Osteoblast (primary cell): ENCODE measurements at regions not wholly inside any gene's neighbourhood (a gene's known extent, or its start where the extent isn't known, plus 50 kb on each side); places are given as distances from the start of the nearest gene placed in this dataset.
"Not testable (repeated sequence)": the region's sequence is repeated elsewhere in the genome, so short reads cannot be mapped to it uniquely, and the experiment has no call there.

Experiments used
- DNase-seq: peaks from one replicate; pipeline ENCODE4 v3.0.0; 2011; ENCODE audit warnings: low spot score, mixed read lengths; ENCODE audit not compliant: insufficient read length; ENCODE audit errors: missing footprints
- H2AFZ ChIP-seq: 2 replicates; pipeline ENCODE4 v1.6.0; 2011; ENCODE audit warnings: mild to moderate bottlenecking, low read length
- H3K27ac ChIP-seq: 2 replicates; pipeline ENCODE4 v1.5.1; 2011; ENCODE audit warnings: mild to moderate bottlenecking, low read depth, low read length, moderate library complexity
- H3K27me3 ChIP-seq: 2 replicates; pipeline ENCODE4 v1.6.0; 2012; ENCODE audit warnings: mild to moderate bottlenecking, control low read depth, inconsistent platforms, low read length, moderate library complexity; ENCODE audit not compliant: insufficient read depth
- H3K36me3 ChIP-seq: 2 replicates; pipeline ENCODE4 v1.5.1; 2011; ENCODE audit warnings: mild to moderate bottlenecking, low read length, control low read depth, moderate library complexity; ENCODE audit not compliant: insufficient read depth
- H3K4me1 ChIP-seq: 2 replicates; pipeline ENCODE4 v1.5.1; 2011; ENCODE audit warnings: mild to moderate bottlenecking, low read length, control low read depth, moderate library complexity; ENCODE audit not compliant: insufficient read depth
- H3K4me2 ChIP-seq: 2 replicates; pipeline ENCODE4 v1.6.0; 2011; ENCODE audit warnings: mild to moderate bottlenecking, low read length; ENCODE audit not compliant: insufficient read depth
- H3K4me3 ChIP-seq: fragments of 200-600 bp; sonication (generic); 3 replicates; pipeline ENCODE4 v1.5.1; 2012; ENCODE audit warnings: mild to moderate bottlenecking, low read length, inconsistent platforms; ENCODE audit not compliant: insufficient read depth
- H3K79me2 ChIP-seq: 2 replicates; pipeline ENCODE4 v1.6.0; 2012; ENCODE audit warnings: mild to moderate bottlenecking, low read length, control low read depth, inconsistent platforms; ENCODE audit not compliant: insufficient read depth
- H3K9me3 ChIP-seq: 2 replicates; pipeline ENCODE4 v1.5.1; 2011; ENCODE audit warnings: low read depth, low read length, control low read depth
- H4K20me1 ChIP-seq: 2 replicates; pipeline ENCODE4 v1.6.0; 2012; ENCODE audit warnings: mild to moderate bottlenecking, low read length, control low read depth; ENCODE audit not compliant: insufficient read depth
- CTCF ChIP-seq: IDR thresholded peaks from 2 replicates; pipeline ENCODE4 v1.5.1; 2011; ENCODE audit warnings: mild to moderate bottlenecking, low read depth, low read length, moderate library complexity; ENCODE audit errors: extremely low read depth

- H3K4me2 ChIP-seq = no peak overlapping the region
Observed at GRCh38 chr3:82461049-82461889, 699.8 kb upstream of the GBE1 start.

GRCh38 chr3:82448320-82448719 is 686.9 kb upstream of the GBE1 start:
- no peak overlapping the region for H3K4me2 ChIP-seq
- H3K4me1 ChIP-seq = no peaks in the 10 kb centered on the region
- H3K27me3 ChIP-seq = no peaks in the 10 kb centered on the region
- no peak overlapping the region for H3K4me3 ChIP-seq
- no peaks in the 10 kb centered on the region for H3K36me3 ChIP-seq
- peaks cover 6% of the 10 kb centered on the region for H3K9me3 ChIP-seq
- DNase-seq = no peak
- H3K79me2 ChIP-seq = no peaks in the 10 kb centered on the region
- H4K20me1 ChIP-seq = no peaks in the 10 kb centered on the region
- no peak for TF ChIP-seq CTCF
- H2AFZ ChIP-seq = no peak overlapping the region
- no peak overlapping the region for H3K27ac ChIP-seq

More at GRCh38 chr3:82461049-82461889, 699.8 kb upstream of the GBE1 start:
- no peak for TF ChIP-seq CTCF
- Histone ChIP-seq H3K36me3 (no peaks in the 10 kb centered on the region), H2AFZ (no peak overlapping the region), H3K9me3 (peaks cover 2% of the 10 kb centered on the region), H3K79me2 (no peaks in the 10 kb centered on the region), H4K20me1 (no peaks in the 10 kb centered on the region), H3K27me3 (no peaks in the 10 kb centered on the region), H3K4me3 (no peak overlapping the region), H3K4me1 (no peaks in the 10 kb centered on the region), H3K27ac (no peak overlapping the region)
- no peak for DNase-seq

GRCh38 chr3:82428821-82429220 is 667.4 kb upstream of the GBE1 start:
- not testable (repeated sequence) for H3K36me3 ChIP-seq, H3K9me3 ChIP-seq, H2AFZ ChIP-seq, DNase-seq, H3K4me1 ChIP-seq, H3K79me2 ChIP-seq, H4K20me1 ChIP-seq, H3K27me3 ChIP-seq, H3K4me2 ChIP-seq, H3K27ac ChIP-seq, H3K4me3 ChIP-seq

GRCh38 chr3:82424031-82424339 is 662.5 kb upstream of the GBE1 start:
- H3K4me1 ChIP-seq = no peaks in the 10 kb centered on the region
- no peak for DNase-seq
- no peaks in the 10 kb centered on the region for H3K27me3 ChIP-seq
- no peak for TF ChIP-seq CTCF
- H3K79me2 ChIP-seq = no peaks in the 10 kb centered on the region
- H4K20me1 ChIP-seq = no peaks in the 10 kb centered on the region
- H3K9me3 ChIP-seq = no peaks in the 10 kb centered on the region
- H3K4me3 ChIP-seq = no peak overlapping the region
- no peak overlapping the region for H3K27ac ChIP-seq
- H3K4me2 ChIP-seq = no peak overlapping the region
- H3K36me3 ChIP-seq = no peaks in the 10 kb centered on the region
- H2AFZ ChIP-seq = no peak overlapping the region
